GM04503 (cell line): ENCODE measurements at regions not wholly inside any gene's neighbourhood (a gene's known extent, or its start where the extent isn't known, plus 50 kb on each side); places are given as distances from the start of the nearest gene placed in this dataset.
"Not testable (repeated sequence)": the region's sequence is repeated elsewhere in the genome, so short reads cannot be mapped to it uniquely, and the experiment has no call there.

Experiments
- DNase-seq: peaks from one replicate; pipeline ENCODE4 v3.0.0-alpha.2; 2012; ENCODE audit warnings: low read depth

GRCh38 chr18:76634564-76634963, 139.5 kb upstream of the ZNF516 start:
- DNase-seq, result no peak

DNA sequence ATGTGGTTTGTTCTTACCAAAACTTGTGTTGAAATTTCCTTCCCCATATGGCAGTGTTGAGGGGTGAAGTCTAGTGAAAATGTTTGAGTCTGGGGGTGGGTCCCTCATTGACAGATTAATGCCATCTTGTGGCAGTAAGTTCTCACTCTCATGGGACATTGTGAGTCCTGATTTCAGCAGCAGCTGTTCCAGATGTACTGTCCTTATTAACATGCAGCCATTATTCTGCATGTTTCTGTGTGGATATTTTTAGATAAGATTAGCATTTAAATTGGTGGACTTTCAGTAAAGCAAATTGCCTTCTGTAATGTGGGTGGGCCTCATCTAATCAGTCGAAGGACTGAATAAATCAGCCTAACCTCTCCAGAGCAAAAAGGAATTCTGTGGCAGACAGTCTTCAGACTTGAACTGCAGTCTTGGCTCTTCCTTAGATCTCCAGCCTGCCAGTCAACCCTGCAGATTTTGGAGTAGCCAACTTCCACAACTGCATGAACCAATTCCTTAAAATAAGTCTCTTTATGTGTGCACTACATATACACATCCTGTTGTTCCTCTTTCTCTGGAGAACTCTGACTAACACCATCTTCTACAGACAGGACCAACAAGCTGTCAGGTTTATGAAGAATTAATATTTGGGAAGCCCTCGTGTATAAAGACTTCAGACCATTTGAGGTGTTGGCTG, 138.7 kb upstream of the ZNF516 start:
- DNase-seq, result no peak

- no peak for DNase-seq
Observed at GRCh38 chr18:76627444-76627843, 132.4 kb upstream of the ZNF516 start.

- no peak for DNase-seq
Observed at GRCh38 chr18:76626991-76627390, 131.9 kb upstream of the ZNF516 start.

GRCh38 chr18:76622651-76623050, 127.6 kb upstream of the ZNF516 start:
- no peak for DNase-seq

GRCh38 chr18:76621782-76622495, 126.9 kb upstream of the ZNF516 start:
- no peak for DNase-seq

GRCh38 chr18:76621226-76621625, 126.2 kb upstream of the ZNF516 start:
- no peak for DNase-seq

- DNase-seq, result no peak
Observed at GRCh38 chr18:76620321-76621170, 125.5 kb upstream of the ZNF516 start.

- DNase-seq, result no peak
Observed at GRCh38 chr18:76619621-76620315, 124.7 kb upstream of the ZNF516 start.

GRCh38 chr18:76619261-76619620, 124.2 kb upstream of the ZNF516 start:
- DNase-seq, result no peak

- no peak for DNase-seq
Observed at GRCh38 chr18:76618721-76619120, 123.7 kb upstream of the ZNF516 start.

- DNase-seq, result no peak
Observed at GRCh38 chr18:76616373-76616772, 121.3 kb upstream of the ZNF516 start.

GRCh38 chr18:76615065-76615733, 120.2 kb upstream of the ZNF516 start:
- DNase-seq, result no peak

- no peak for DNase-seq
Observed at GRCh38 chr18:76613755-76614120, 118.7 kb upstream of the ZNF516 start.

- DNase-seq, result no peak
Observed at GRCh38 chr18:76613053-76613754, 118.2 kb upstream of the ZNF516 start.

DNA sequence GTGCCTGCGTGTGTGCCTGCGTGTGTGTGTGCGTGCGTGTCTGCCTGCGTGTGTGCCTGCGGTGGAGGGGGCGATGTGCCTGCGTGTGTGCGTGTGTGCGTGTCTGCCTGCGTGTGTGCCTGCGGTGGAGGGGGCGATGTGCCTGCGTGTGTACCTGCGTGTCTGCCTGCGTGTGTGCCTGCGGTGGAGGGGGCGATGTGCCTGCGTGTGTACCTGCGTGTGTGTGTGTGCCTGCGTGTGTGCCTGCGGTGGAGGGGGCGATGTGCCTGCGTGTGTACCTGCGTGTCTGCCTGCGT, 116.7 kb upstream of the ZNF516 start:
- DNase-seq, result not testable (repeated sequence)

GRCh38 chr18:76610933-76611749, 116.1 kb upstream of the ZNF516 start:
- DNase-seq, result no peak

- DNase-seq, result no peak
Observed at GRCh38 chr18:76610012-76610411, 115.0 kb upstream of the ZNF516 start.

DNA sequence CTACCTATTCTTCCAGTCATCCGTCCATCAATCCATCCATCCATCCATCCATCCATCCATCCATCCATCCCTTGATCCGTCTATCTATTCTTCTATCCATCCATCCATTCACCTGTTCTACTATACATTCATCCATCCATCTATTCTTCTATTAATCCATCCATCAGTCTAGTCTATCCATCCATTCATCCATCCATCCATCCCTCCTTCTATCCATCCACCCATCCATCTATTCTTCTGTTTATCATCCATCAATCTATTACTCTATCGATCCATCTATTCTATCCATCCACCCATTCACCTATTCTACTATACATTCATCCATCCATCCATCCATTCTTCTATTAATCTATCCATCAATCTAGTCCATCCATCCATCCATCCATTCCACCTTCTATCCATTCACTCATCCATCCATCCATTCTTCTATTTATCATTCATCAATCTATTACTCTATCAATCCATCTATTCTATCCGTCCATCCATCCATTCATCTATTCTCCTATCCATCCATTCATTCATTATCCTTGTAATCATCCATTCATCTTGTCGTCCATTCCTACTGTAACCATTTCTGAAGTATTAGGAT, 110.4 kb upstream of the ZNF516 start:
- DNase-seq, result no peak

GRCh38 chr18:76604935-76605240, 109.8 kb upstream of the ZNF516 start:
- no peak for DNase-seq
